ENCODE measurements at regions not wholly inside any gene's neighbourhood (a gene's known extent, or its start where the extent isn't known, plus 50 kb on each side); places are given as distances from the start of the nearest gene placed in this dataset.

- DNase-seq (ENCODE audit: low read depth), result no peak
- no peak overlapping the region for H3K4me3 ChIP-seq (ENCODE audit: low read depth, low read length)
- no peak for TF ChIP-seq CTCF (IDR thresholded peaks at IDR 0.05; ENCODE audit: insufficient read depth, low read depth, low read length, missing control alignments)
Measured at GRCh38 chr4:14434916-14435315, 567.4 kb upstream of the CPEB2 start.

- H3K4me3 ChIP-seq (ENCODE audit: low read depth, low read length), result no peak overlapping the region
- no peak for DNase-seq (ENCODE audit: low read depth)
- TF ChIP-seq CTCF (IDR thresholded peaks at IDR 0.05; ENCODE audit: insufficient read depth, low read depth, low read length, missing control alignments), result no peak
Measured at GRCh38 chr4:14441561-14441960, 560.7 kb upstream of the CPEB2 start.

- DNase-seq (ENCODE audit: low read depth), result no peak
- H3K4me3 ChIP-seq (ENCODE audit: low read depth, low read length), result no peak overlapping the region
- TF ChIP-seq CTCF (IDR thresholded peaks at IDR 0.05; ENCODE audit: insufficient read depth, low read depth, low read length, missing control alignments), result no peak
Measured at GRCh38 chr4:14445882-14446281, 556.4 kb upstream of the CPEB2 start.

GRCh38 chr4:14446311-14446710 is 556.0 kb upstream of the CPEB2 start:
- no peak for DNase-seq (ENCODE audit: low read depth)
- TF ChIP-seq CTCF (IDR thresholded peaks at IDR 0.05; ENCODE audit: insufficient read depth, low read depth, low read length, missing control alignments), result no peak
- no peak overlapping the region for H3K4me3 ChIP-seq (ENCODE audit: low read depth, low read length)

GRCh38 chr4:14446904-14447303 is 555.4 kb upstream of the CPEB2 start:
- H3K4me3 ChIP-seq (ENCODE audit: low read depth, low read length), result no peak overlapping the region
- no peak for DNase-seq (ENCODE audit: low read depth)
- no peak for TF ChIP-seq CTCF (IDR thresholded peaks at IDR 0.05; ENCODE audit: insufficient read depth, low read depth, low read length, missing control alignments)

GRCh38 chr4:14449308-14449707 is 553.0 kb upstream of the CPEB2 start:
- H3K4me3 ChIP-seq (ENCODE audit: low read depth, low read length), result no peak overlapping the region
- TF ChIP-seq CTCF (IDR thresholded peaks at IDR 0.05; ENCODE audit: insufficient read depth, low read depth, low read length, missing control alignments), result no peak
- DNase-seq (ENCODE audit: low read depth), result no peak

- no peak for TF ChIP-seq CTCF (IDR thresholded peaks at IDR 0.05; ENCODE audit: insufficient read depth, low read depth, low read length, missing control alignments)
- no peak for DNase-seq (ENCODE audit: low read depth)
- no peak overlapping the region for H3K4me3 ChIP-seq (ENCODE audit: low read depth, low read length)
Measured at GRCh38 chr4:14452001-14452400, 550.3 kb upstream of the CPEB2 start.

Data from GM12865 (cell line).